HG02642 (cell line): ENCODE measurements at regions not wholly inside any gene's neighbourhood (a gene's known extent, or its start where the extent isn't known, plus 50 kb on each side); places are given as distances from the start of the nearest gene placed in this dataset.

Source experiments
- ATAC-seq: cut with Tn5 transposase; IDR thresholded peaks from one replicate; pipeline ENCODE4 v1.9.1; 2021; ENCODE audit warnings: mild to moderate bottlenecking; ENCODE audit not compliant: unreplicated experiment, poor library complexity

DNA sequence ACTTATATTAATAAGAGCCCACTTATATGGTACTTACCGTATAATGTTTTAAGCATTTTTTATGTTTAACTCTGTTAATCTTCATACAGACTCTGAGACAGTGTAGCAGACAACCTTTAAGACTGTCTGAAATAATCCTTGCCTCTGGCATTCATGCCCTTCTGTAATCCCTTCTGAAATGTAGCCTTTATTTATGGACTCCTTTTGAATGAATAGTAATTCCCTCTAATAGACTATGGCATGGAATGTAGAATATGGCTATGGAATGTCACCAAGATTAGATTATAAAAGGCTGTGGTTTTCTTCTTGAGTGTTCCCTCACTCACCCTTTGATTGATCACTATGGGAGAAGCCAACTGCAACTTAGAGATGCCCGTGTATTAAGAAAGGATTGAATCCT is 439.4 kb downstream of the SH3GL2 start:
- no peak for ATAC-seq

DNA sequence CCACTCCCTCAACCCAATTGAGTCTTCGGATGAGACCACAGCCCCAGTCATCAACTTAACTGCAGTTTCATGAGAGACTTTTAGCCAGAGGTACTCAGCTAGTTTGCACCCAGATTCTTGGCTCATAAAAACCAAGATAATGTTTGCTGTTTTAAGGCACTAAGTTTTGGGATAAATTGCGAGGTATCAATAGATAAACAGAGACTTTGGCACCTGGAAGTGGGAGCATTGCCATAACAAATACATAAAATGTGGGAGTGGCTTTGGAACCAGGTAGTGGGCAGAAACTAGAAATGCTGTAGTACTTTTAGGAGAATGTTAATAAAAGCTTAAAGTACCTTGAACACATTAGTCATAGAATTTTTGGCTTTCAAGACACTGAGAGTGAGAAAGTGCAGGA is 439.8 kb downstream of the SH3GL2 start:
- no peak for ATAC-seq

DNA sequence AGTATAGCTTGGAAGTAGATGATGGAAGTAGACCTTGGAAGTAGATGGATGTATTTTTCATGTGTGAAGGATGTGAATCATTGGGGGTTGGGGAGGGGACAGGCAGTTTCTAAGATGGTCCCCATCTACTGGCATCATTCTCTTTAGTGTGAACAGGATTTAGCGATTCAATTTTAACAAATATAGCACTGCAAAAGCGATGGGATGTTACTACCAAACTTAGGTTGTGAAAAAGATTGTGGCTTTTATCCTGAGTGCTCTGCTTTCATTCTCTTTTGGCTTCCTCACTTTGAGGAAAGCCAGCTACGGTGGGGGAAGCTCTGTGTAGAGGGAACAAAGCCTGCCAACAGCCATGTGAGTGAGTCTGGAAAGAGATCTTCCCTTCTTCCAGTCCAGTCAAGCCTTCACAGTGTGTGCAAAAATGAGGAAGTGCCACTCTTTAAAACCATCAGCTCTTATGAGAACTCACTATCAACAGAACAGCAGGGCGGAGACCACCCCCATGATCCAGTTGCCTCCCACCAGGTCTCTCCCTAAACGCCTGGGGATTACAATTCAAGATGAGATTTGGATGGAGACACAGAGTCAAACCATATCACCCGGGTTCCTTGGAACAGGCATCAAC is 441.4 kb downstream of the SH3GL2 start:
- no peak for ATAC-seq

DNA sequence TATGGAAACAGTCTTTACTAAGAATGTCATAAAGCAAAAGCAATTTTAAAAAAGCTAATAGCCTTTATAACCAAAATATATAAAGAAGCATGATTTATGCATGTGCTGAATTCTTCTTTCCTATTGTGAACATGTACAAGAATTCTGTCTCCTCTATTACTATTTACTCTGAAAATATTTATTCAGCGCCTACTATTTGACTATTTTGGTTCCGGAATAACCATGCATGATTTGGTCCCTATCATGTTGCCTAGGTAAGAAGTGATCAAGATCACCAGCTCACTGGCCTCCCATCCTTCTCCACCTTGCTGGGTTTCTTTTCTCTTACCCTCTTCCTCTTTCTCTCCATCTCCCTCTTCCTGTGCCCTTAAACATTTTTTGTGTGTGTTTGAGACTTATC is 443.8 kb downstream of the SH3GL2 start:
- no peak for ATAC-seq

DNA sequence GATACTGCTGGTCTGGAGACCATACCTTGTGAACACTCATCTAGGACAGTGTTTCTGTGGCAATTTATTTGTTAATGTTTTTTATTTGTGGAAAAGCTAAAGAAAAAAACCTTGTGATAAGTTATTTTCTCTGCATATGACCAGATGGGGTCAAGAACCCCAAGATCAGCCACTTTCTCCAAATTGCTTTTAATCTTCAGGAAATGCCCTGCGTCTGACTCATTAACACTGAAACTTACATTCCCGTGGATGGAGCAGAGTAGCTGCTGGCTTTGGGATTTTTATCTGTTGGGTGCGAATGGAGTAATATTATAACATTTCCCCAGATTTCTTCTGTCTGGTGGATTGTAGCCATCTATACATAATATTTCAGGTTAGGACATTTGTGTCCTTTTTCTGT is 444.5 kb downstream of the SH3GL2 start:
- no peak for ATAC-seq

DNA sequence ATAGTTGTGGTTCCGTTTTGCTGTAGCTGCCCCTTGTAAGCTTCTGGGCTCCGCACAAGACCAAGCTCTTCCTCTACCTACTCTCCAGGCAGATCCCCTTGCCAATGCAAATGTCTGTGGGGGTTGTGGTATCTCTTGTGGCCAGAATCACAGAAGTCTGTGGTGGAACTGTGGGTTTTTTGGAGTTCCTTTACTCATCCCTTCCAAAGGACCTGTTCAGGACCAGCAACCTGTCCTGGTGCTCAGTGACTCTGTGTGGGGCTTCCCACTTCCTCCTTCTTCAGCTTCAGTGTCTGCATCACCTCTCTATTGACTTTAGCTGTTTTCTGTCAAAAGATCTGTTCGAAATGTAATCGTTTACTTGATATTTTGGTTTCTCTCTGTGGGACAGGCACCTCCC is 441.3 kb upstream of the ADAMTSL1 start:
- no peak for ATAC-seq

DNA sequence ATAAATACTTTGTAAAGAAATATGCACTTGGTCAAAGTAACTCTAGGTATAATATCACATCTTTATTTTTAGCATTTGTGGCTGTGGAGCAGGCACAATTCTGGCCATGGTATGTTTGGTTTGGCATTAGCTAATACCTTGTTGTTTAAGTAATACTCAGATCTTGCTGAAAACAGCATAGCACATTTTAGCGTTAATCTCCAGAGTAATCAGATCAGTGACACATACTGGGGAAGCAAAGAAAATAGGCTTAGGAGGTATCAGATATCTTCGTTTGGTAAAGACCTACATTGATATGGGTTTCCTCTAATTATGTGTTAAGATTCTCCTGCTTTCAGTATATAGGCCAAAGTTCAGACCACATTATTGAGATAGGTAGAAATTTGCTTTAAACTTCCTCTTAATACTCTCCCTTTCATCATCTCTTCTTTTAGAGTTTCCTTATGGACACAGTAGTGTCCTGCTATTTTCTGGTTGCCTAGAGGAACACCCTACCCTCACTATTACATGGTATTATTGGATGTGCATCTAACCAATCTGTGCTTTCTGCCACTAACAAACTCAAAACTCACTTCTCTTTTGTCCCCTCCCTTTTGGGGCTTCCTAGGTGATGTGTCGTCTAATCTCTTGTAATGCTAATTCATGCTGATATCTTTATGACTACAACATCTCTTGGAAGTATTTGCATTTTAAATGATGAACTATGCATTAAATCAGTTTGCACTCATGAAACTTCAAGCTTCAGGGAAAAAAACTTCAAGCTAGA is 437.3 kb upstream of the ADAMTSL1 start:
- no peak for ATAC-seq

DNA sequence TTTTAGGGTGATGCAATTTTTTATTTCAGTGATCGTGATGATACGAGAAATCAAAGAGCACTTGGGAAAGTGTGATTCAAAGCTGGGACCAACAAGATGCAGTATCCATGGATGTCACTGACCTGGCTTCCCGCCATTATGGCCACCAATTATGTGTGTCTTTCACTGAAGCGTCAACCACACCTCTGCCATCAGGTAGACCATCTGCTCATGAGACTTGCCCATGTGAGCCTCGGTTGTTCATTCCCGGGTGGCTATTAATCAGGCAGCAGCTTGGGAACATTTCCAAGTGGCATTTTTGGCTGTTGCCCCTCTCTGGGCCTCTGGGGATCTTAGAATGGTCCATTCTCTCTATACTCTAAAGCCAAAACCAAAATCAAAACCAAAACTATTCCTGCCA is 436.0 kb upstream of the ADAMTSL1 start:
- no peak for ATAC-seq

DNA sequence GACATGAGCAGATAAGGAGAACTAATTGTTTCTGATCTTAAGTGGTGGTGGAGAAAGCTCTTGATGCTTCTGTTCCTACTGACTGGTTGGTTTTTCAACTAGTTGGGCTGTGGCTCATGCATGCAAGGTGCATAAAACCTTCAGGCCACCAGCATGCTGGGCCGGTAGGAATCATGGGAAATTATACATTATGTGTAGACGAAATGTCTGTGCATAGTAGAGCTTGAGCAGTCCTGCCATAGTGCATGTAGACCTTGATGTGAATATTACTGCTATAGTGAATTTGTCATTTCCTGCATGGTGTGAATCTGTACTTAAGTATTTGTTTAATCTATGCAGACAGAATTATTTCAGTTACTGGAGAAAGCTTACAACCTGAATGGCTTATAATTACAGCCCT is 433.6 kb upstream of the ADAMTSL1 start:
- ATAC-seq: no peak

DNA sequence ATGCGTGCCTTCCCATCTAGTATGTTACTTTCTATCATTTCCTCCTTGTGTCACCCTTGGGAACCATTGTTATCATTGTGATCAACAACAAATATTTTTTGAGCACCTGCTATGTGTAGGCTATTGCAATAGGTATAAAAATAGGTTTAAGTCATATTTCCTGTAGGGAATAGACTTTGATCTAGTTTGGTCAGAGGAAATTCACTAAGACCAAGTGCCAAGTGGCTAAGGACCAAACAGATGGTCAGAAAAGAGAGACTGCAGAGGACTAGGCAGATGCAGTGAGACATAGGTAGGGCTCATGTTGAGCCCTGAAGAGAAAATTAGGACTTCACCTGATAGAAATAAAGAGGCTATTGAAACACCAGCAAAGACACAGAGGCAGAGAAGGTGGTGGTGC is 430.0 kb upstream of the ADAMTSL1 start:
- ATAC-seq: no peak

DNA sequence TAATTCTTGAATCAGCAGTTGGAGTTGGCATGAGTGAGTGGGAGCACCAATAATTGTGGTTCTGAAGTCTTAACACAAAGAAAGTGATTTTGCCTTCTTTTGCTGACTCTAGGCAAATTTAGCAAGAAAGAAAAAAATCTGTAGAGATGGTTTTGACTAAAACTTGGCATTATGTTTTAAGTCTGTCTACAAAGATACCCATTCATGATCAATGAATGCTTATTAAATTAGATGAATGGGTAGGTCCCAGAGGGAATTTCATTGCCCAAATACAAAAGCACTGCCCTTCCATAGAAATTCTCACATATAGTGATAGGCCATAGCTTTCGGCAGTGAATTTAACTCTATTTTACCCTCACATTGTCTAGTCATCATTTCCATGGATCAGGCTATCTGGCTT is 428.6 kb upstream of the ADAMTSL1 start:
- no peak for ATAC-seq

DNA sequence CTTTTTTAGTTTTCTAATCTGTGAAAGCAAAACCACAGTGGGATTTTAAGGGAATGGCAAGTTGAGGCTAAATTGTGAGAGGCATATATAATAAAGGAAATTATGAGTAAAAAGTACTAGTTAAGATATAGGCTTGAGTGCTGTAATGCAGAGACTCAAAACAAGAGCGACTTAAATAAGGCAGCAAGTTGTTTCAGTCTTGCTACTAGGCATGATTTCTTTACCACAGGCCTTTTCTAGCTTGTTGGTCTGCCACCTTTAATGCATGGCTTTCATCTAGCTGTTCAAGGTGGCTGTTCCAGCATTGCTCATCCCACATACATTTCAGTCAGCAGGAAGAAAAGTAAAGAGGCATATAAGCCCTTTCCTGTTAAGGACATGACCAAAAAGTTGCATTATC is 427.9 kb upstream of the ADAMTSL1 start:
- no peak for ATAC-seq

DNA sequence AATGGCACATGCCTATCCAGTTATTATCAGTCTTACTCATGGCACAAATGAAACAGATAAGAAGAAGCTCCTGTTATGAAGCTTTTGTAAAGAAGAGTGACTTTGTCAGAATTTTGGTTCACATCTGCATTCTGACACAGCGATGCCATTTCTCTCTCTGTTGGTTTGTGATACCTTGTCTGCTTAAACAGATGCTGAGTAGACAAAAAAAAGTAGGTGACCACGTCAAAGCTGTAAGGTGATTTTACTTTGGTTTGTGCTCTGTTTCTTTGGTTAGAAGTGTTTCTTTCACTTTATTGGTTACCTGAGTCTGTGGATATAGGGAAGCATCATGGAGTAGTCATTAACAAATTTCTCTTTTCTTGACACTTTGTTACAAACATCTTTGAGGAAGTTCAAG is 422.3 kb upstream of the ADAMTSL1 start:
- no peak for ATAC-seq

DNA sequence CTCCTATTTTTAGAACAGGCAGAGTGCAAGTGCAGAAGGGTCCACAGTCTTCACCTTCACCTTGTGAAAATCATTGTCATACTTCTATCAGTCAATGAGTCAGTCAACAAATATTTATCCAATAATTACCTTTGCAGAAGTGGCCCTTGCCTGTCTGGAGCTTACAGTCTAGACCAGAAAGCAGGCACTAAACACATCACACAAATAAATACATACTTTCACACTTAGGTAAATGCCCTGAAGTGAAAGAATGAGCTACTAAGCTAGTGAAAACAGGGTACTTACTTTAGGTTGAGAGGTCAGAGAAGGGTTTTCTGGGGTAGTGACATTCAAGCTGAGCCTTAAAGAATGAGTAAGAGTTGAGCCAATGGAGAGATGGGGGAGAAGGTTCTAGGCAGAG is 421.9 kb upstream of the ADAMTSL1 start:
- ATAC-seq: no peak

DNA sequence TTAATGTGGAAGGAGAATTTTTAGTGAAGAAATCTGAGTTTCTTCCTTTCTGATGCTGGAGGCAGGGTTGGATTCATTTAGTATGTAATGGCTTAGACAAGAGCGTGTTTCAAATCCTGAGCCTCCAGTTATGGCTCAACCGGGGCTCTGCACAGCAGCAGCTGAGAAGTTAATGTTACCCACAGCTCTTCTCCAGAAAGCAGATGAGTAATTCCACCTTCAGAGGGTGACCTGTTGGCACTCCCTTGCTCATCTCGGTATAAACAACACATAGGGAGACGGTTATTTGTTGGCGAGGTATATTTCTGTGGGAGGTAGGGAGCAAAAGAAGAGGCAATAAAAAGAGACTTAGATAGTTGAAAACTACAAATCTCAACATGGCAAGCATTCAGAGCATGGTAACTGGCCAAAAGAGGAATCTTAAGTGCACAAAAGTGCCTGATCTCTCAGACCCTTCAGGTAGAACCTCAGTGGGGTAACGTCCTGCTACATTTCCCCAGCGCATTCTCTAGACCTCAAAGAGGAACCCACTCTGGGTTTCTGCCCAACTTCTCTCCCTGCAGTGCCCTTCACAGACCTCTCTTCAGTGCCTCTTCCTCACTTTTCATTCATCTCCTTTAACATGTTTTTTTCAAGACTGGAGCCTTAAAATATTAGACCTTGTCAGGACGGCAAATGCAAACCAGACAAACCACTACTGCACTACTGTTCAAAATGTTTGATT is 417.5 kb upstream of the ADAMTSL1 start:
- peak; percentile 5 for ATAC-seq

DNA sequence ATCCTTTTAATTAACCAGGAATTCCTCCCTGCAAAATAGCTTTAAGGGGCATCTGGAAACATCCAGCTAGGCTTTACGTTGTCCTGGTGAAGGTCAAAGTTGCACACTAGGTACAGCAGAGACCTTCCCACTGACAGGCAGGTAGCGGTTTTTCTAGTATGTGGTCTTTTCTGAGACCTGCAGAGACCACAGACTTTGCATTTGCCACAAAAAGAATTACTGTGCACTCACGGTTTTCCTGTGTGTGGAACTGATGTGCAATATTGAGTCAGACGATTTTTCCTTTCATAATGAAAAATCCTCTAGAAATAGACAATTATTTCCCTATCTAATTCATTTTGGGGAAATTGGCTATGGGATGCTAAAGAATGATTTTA is 417.0 kb upstream of the ADAMTSL1 start:
- ATAC-seq: peak; percentile 89

DNA sequence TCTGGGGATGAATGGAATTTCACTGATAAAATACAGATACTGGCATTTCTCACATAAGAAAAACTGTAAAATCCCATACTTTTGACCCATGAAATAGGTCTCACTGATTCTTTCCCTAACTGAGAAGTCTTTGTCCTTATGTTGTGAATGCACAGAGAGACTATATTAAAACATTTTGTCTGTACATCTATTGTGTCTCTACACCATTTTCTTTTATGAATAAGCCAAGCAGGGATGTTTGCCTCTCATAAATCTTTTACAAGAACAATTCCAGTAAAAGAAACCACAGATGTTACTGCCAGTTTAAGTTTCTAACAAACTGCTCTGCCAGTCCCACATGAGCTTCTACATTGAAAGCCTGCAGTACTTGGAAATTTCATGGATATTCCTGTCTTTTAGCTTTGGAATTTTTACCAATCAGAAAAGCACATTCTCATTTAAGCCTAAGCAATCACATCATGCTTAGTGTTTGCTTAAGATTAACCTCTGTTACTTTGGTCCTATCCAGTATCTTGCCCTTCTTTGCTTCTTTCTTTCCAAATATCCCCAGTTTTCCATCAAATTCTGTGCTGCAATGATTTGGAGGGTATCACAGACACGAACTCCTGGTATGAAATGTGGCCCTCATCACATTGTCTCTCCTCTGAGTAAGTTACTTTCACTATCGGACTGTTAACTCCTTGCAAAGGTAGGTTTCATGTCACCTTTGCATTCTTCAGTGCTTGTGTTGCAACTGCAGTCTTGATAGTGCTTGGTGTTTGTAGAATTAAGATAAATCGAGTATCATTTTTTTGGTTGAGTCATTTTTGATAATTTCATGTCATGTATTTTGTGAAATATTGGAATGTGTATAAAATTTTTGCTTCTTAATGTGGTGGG is 415.1 kb upstream of the ADAMTSL1 start:
- no peak for ATAC-seq

DNA sequence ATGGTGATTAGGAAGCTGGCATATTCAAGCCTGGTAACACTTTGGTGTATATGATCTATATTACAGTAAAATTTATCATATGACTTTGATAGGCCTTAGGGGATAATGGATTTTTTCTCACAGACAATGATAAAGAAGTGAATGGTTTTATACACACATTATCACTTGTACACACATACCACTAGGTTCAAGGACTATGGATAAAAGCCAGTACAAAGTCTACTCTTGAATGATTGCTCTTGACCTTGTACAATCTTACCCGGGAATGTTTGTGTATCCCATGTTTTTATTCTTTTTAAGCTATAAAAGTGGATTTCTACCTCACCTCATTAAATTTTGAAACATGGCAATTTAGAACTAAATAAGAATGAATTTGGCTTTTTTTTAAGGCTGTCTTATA is 414.5 kb upstream of the ADAMTSL1 start:
- ATAC-seq: no peak

DNA sequence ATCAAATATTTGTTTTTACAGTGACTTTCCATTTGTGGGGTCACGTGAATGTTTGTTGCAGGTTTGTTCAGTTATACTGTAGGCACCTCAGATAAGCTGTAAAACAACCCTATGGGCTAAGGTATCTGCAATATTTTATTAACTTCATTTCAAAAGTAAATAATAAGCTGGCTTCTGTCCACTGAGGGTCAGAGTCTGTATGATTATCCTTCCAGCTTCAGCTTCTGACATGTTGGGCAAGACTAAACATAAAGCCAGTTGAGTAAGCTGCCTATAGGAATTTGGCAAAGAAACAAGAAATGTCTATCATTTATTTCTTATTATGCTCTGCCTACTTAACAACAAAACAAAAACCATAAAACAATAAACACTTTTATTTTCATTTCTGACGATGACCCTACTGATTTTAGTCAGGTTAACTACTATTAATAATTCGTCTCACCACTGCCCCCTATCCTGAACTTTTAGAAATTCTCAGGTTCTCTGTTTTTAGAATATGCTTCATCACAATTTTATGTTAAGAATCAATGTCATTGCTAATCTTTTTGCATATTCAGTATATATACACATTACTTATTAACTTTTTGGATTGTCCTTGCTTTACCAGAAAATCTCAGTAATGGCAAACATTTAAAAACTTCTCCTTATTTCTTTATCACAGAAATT is 413.6 kb upstream of the ADAMTSL1 start:
- ATAC-seq: no peak

DNA sequence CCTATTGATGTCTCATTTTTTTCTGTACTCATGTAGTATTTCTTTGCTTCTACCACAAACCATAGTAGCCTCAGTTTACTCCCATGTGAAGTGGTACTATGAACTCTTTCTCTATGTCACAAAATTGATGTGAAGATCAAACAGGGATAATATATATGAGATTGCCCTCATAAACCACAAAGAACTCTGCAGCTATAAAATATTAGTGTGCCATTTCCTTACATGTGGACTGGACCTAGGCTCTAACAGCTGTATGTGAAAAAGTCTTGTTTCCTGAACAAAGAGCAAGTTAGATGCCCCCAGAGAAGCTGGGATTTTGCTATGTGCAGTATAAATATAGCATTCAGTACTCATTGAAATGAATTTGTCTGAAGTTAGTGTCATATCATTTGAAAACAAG is 412.6 kb upstream of the ADAMTSL1 start:
- ATAC-seq: no peak
